Thoracic aorta (tissue), 2 donors: ENCODE measurements at regions not wholly inside any gene's neighbourhood (a gene's known extent, or its start where the extent isn't known, plus 50 kb on each side); places are given as distances from the start of the nearest gene placed in this dataset.

Experiments used
- ATAC-seq: fragments of 150-250 bp; one replicate; pipeline ENCODE4 v1.8.0; 2017; ENCODE audit warnings: low read depth; ENCODE audit not compliant: insufficient number of reproducible peaks, low FRiP score
- DNase-seq: peaks from one replicate; pipeline ENCODE4 v3.0.0-alpha.2; 2020; ENCODE audit warnings: low spot score
- H3K27ac ChIP-seq, 2 donors: fragments of 200-600 bp; sonication (generic); 1 replicate in 1 of 2; 2 replicates in 1 of 2; pipeline ENCODE4 v1.5.1; 2016; ENCODE audit warnings: mild to moderate bottlenecking in 2 of 2, moderate library complexity in 2 of 2
- H3K27me3 ChIP-seq: fragments of 200-600 bp; sonication (generic); replicated peaks from 2 replicates; pipeline ENCODE4 v1.6.0; 2016; ENCODE audit warnings: mild to moderate bottlenecking; ENCODE audit not compliant: insufficient read depth
- H3K36me3 ChIP-seq: fragments of 200-600 bp; sonication (generic); one replicate; pipeline ENCODE4 v1.5.1; 2016
- H3K4me1 ChIP-seq, 2 donors: fragments of 200-600 bp; sonication (generic); 1 replicate in 1 of 2; 2 replicates in 1 of 2; pipeline versions ENCODE4 v1.5.1 to v1.6.0; 2016; ENCODE audit warnings: low read depth in 2 of 2, mild to moderate bottlenecking in 1 of 2; ENCODE audit not compliant: control insufficient read depth in 1 of 2
- H3K4me3 ChIP-seq: fragments of 200-600 bp; sonication (generic); 2 replicates; pipeline ENCODE4 v1.5.1; 2016; ENCODE audit warnings: mild to moderate bottlenecking
- H3K9me3 ChIP-seq: fragments of 200-600 bp; sonication (generic); 2 replicates; pipeline ENCODE4 v1.5.1; 2016
- CTCF ChIP-seq: fragments of 200-600 bp; sonication (generic); IDR thresholded peaks from one replicate; pipeline ENCODE4 v1.5.1; 2019; ENCODE audit warnings: antibody characterized with exemption

- Histone ChIP-seq H3K9me3 (no peaks in the 10 kb centered on the region), H3K27me3 (no peaks in the 10 kb centered on the region), H3K36me3 (no peaks in the 10 kb centered on the region), H3K4me1 (no peaks in the 10 kb centered on the region), H3K27ac (no peak overlapping the region), H3K4me3 (no peak overlapping the region)
- ATAC-seq = no peak
- no peak for TF ChIP-seq CTCF
- no peak for DNase-seq
Measured at GRCh38 chr6:101208152-101208551, 185.4 kb upstream of the GRIK2 start.

- no peaks in the 10 kb centered on the region for H3K27me3 ChIP-seq
- TF ChIP-seq CTCF = no peak
- no peak overlapping the region for H3K4me3 ChIP-seq
- no peaks in the 10 kb centered on the region for H3K9me3 ChIP-seq
- H3K36me3 ChIP-seq = no peaks in the 10 kb centered on the region
- ATAC-seq (no peak), DNase-seq (no peak)
- no peaks in the 10 kb centered on the region for H3K4me1 ChIP-seq
- H3K27ac ChIP-seq = no peak overlapping the region
Measured at GRCh38 chr6:101212640-101213039, 180.9 kb upstream of the GRIK2 start.

GRCh38 chr6:101222007-101222406, 171.5 kb upstream of the GRIK2 start:
- peaks cover 3% of the 10 kb centered on the region for H3K9me3 ChIP-seq
- no peaks in the 10 kb centered on the region for H3K4me1 ChIP-seq
- no peaks in the 10 kb centered on the region for H3K27me3 ChIP-seq
- no peak overlapping the region for H3K27ac ChIP-seq
- no peak overlapping the region for H3K4me3 ChIP-seq
- DNase-seq (no peak), ATAC-seq (no peak)
- no peak for TF ChIP-seq CTCF
- no peaks in the 10 kb centered on the region for H3K36me3 ChIP-seq

- no peak for ATAC-seq
- Histone ChIP-seq H3K4me1 (no peaks in the 10 kb centered on the region), H3K36me3 (no peaks in the 10 kb centered on the region), H3K27ac (no peak overlapping the region), H3K4me3 (no peak overlapping the region), H3K9me3 (peaks cover 3% of the 10 kb centered on the region), H3K27me3 (no peaks in the 10 kb centered on the region)
- no peak for TF ChIP-seq CTCF
- DNase-seq = no peak
Measured at GRCh38 chr6:101224751-101225150, 168.8 kb upstream of the GRIK2 start.

- Histone ChIP-seq H3K9me3 (peaks cover 3% of the 10 kb centered on the region), H3K27me3 (no peaks in the 10 kb centered on the region), H3K36me3 (no peaks in the 10 kb centered on the region), H3K27ac (no peak overlapping the region), H3K4me3 (no peak overlapping the region), H3K4me1 (no peaks in the 10 kb centered on the region)
- ATAC-seq (no peak), DNase-seq (no peak)
- peak; percentile 11 for TF ChIP-seq CTCF
Measured at GRCh38 chr6:101226677-101227135, 166.8 kb upstream of the GRIK2 start.
